Esophagus squamous epithelium (tissue), 5 donors: ENCODE measurements at regions not wholly inside any gene's neighbourhood (a gene's known extent, or its start where the extent isn't known, plus 50 kb on each side); places are given as distances from the start of the nearest gene placed in this dataset.

ENCODE experiments used
- DNase-seq: peaks from one replicate; lab custom pipeline; 2025; lab: John Stamatoyannopoulos, UW
- H3K27ac ChIP-seq, 4 donors: fragments of 200-600 bp; sonication (generic); one replicate each; pipeline ENCODE4 v1.5.1; 2016 to 2019; ENCODE audit warnings: mild to moderate bottlenecking in 1 of 4
- H3K27me3 ChIP-seq, 4 donors: fragments of 200-600 bp; sonication (generic); 1 replicate in 3 of 4; 2 replicates in 1 of 4; pipeline versions ENCODE4 v1.5.1 to v1.6.0; 2017 to 2021; ENCODE audit warnings: antibody characterized with exemption in 1 of 4
- H3K36me3 ChIP-seq, 3 donors: fragments of 200-600 bp; sonication (generic); one replicate each; pipeline ENCODE4 v1.5.1; 2016 to 2019
- H3K4me1 ChIP-seq, 3 donors: fragments of 200-600 bp; sonication (generic); one replicate each; pipeline ENCODE4 v1.5.1; 2017 to 2019
- H3K4me3 ChIP-seq, 4 donors: fragments of 200-600 bp; sonication (generic); 1 replicate in 3 of 4; 2 replicates in 1 of 4; pipeline ENCODE4 v1.5.1; 2016 to 2019; ENCODE audit warnings: mild to moderate bottlenecking in 2 of 4, moderate library complexity in 1 of 4
- H3K9me3 ChIP-seq, 3 donors: fragments of 200-600 bp; sonication (generic); one replicate each; pipeline ENCODE4 v1.5.1; 2016 to 2019
- CTCF ChIP-seq, 6 experiments: fragments of 450-650 bp in 4 of 6; fragments of 200-600 bp in 2 of 6; sonication (generic) in 2 of 6; IDR thresholded peaks; one replicate each; pipeline ENCODE4 v1.5.1; 2016 to 2019; ENCODE audit warnings: antibody characterized with exemption in 6 of 6, mild to moderate bottlenecking in 4 of 6, moderate library complexity in 4 of 6
- POLR2A ChIP-seq, 4 donors: fragments of 450-650 bp; IDR thresholded peaks; one replicate each; pipeline ENCODE4 v1.6.1; 2017; ENCODE audit warnings: antibody characterized with exemption in 4 of 4, mild to moderate bottlenecking in 4 of 4, moderate library complexity in 3 of 4
- WGBS, 2 donors: methylation state at CpG; one replicate each; pipeline ENCODE4 v1.1.5; 2018; 5-methylcytosine and 5-hydroxymethylcytosine counted together
- intact Hi-C: fragments of 100-400 bp; cut with DNase I; formaldehyde crosslinking; loops from one replicate; pipeline ENCODE4 v1.15.0; 2022
- donor health status: DM: yes; HTN: yes; CAD: no.

- intact Hi-C loops = no loop called here
Observed at GRCh38 chr2:190596993-190597392, 51.9 kb upstream of the NAB1 start.

GRCh38 chr2:190598621-190599020 lies 50.3 kb upstream of the NAB1 start:
- Histone ChIP-seq H3K9me3 (no peaks in the 10 kb centered on the region), H3K4me3 (no peak overlapping the region), H3K27ac (no peak overlapping the region), H3K36me3 (no peaks in the 10 kb centered on the region), H3K4me1 (peaks cover 0 to 34% (median 6%) of the 10 kb centered on the region in 3 donors), H3K27me3 (no peaks in the 10 kb centered on the region)
- no peak for DNase-seq
- 42 to 44% methylated on average over 2 of the region's 2 CpGs for WGBS, 2 donors
- TF ChIP-seq POLR2A (IDR thresholded peaks at IDR 0.05) (no peak), CTCF (IDR thresholded peaks at IDR 0.05) (no peak)
- intact Hi-C loops = no loop called here

More at GRCh38 chr2:190596993-190597392, 51.9 kb upstream of the NAB1 start:
- no peaks in the 10 kb centered on the region for H3K36me3 ChIP-seq
- WGBS, 2 donors = 41 to 52% methylated on average over 3 to 4 of the region's 4 CpGs
- TF ChIP-seq POLR2A (IDR thresholded peaks at IDR 0.05) = no peak
- TF ChIP-seq CTCF (IDR thresholded peaks at IDR 0.05) = no peak
- no peaks in the 10 kb centered on the region for H3K27me3 ChIP-seq
- DNase-seq = no peak
- H3K27ac ChIP-seq = peak overlapping the region in 1 of 4 donors; percentile 38
- H3K4me1 ChIP-seq = peaks cover 0 to 34% (median 6%) of the 10 kb centered on the region in 3 donors
- no peak overlapping the region for H3K4me3 ChIP-seq
- no peaks in the 10 kb centered on the region for H3K9me3 ChIP-seq

- WGBS, 2 donors = 76 to 79% methylated on average over 1 of the region's 1 CpG
- H3K9me3 ChIP-seq = no peaks in the 10 kb centered on the region
- DNase-seq = no peak
- no peaks in the 10 kb centered on the region for H3K27me3 ChIP-seq
- intact Hi-C loops = no loop called here
- H3K4me3 ChIP-seq = no peak overlapping the region
- H3K27ac ChIP-seq = no peak overlapping the region
- H3K36me3 ChIP-seq = no peaks in the 10 kb centered on the region
- peaks cover 0 to 34% (median 6%) of the 10 kb centered on the region in 3 donors for H3K4me1 ChIP-seq
- TF ChIP-seq POLR2A (IDR thresholded peaks at IDR 0.05) (no peak), CTCF (IDR thresholded peaks at IDR 0.05) (no peak)
Observed at GRCh38 chr2:190599073-190599472, 49.8 kb upstream of the NAB1 start.
